MM.1S (cell line): ENCODE measurements at regions not wholly inside any gene's neighbourhood (a gene's known extent, or its start where the extent isn't known, plus 50 kb on each side); places are given as distances from the start of the nearest gene placed in this dataset.

Experiments
- EZH2phosphoT487 ChIP-seq: fragments of 300-600 bp; sonication (generic); IDR thresholded peaks from 2 replicates; pipeline ENCODE4 v1.6.1; 2018; ENCODE audit warnings: antibody characterized with exemption, low read length
- TF ChIP-seq, protein P1 (sequence below): fragments of 300-600 bp; sonication (generic); IDR thresholded peaks from 2 replicates; pipeline ENCODE4 v1.5.1; 2016; ENCODE audit warnings: antibody characterized with exemption, low read length, mixed read lengths

DNA sequence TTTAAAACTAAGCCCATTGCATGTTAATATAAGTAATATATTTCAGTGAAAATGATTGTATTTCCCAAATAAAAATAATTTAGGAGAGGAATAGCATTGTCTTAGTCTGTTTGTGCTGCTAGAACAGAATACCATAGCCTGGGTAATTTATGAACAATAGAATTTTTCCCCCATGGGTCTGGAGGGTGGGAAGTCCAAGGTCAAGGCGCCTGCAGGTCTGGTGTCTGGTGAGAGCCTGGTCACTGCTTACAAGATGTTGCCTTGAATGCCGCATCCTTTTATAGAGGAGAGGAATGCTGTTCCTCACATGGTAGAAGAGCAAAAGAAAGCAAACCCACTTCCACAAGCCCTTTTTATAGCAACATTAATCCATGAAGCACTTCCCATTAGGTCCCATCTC is 161.3 kb upstream of the ZFHX3 start:
- TF ChIP-seq, protein P1, sequence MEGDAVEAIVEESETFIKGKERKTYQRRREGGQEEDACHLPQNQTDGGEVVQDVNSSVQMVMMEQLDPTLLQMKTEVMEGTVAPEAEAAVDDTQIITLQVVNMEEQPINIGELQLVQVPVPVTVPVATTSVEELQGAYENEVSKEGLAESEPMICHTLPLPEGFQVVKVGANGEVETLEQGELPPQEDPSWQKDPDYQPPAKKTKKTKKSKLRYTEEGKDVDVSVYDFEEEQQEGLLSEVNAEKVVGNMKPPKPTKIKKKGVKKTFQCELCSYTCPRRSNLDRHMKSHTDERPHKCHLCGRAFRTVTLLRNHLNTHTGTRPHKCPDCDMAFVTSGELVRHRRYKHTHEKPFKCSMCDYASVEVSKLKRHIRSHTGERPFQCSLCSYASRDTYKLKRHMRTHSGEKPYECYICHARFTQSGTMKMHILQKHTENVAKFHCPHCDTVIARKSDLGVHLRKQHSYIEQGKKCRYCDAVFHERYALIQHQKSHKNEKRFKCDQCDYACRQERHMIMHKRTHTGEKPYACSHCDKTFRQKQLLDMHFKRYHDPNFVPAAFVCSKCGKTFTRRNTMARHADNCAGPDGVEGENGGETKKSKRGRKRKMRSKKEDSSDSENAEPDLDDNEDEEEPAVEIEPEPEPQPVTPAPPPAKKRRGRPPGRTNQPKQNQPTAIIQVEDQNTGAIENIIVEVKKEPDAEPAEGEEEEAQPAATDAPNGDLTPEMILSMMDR: no peak
- TF ChIP-seq EZH2phosphoT487: no peak
